ENCODE measurements at regions not wholly inside any gene's neighbourhood (a gene's known extent, or its start where the extent isn't known, plus 50 kb on each side); places are given as distances from the start of the nearest gene placed in this dataset.
"Not testable (repeated sequence)": the region's sequence is repeated elsewhere in the genome, so short reads cannot be mapped to it uniquely, and the experiment has no call there.

GRCh38 chr11:35046681-35047080, 92.3 kb upstream of the CD44 start:
- DNase-seq: no peak

GRCh38 chr11:35047179-35047578, 91.8 kb upstream of the CD44 start:
- DNase-seq: no peak

GRCh38 chr11:35047769-35048168, 91.2 kb upstream of the CD44 start:
- no peak for DNase-seq

GRCh38 chr11:35048346-35048745, 90.6 kb upstream of the CD44 start:
- DNase-seq: not testable (repeated sequence)

GRCh38 chr11:35049859-35050531, 89.0 kb upstream of the CD44 start:
- DNase-seq: no peak

GRCh38 chr11:35050541-35050995, 88.4 kb upstream of the CD44 start:
- no peak for DNase-seq

GRCh38 chr11:35056391-35057093, 82.4 kb upstream of the CD44 start:
- DNase-seq: no peak

GRCh38 chr11:35057926-35058668, 80.9 kb upstream of the CD44 start:
- DNase-seq: no peak

- no peak for DNase-seq
Measured at GRCh38 chr11:35058669-35059434, 80.1 kb upstream of the CD44 start.

GRCh38 chr11:35061516-35062440, 77.2 kb upstream of the CD44 start:
- DNase-seq: no peak

GRCh38 chr11:35063488-35063931, 75.5 kb upstream of the CD44 start:
- DNase-seq: no peak

- no peak for DNase-seq
Measured at GRCh38 chr11:35064114-35064800, 74.7 kb upstream of the CD44 start.

- no peak for DNase-seq
Measured at GRCh38 chr11:35065566-35065965, 73.4 kb upstream of the CD44 start.

GRCh38 chr11:35066030-35066429, 72.9 kb upstream of the CD44 start:
- no peak for DNase-seq

- peak; percentile 49 for DNase-seq
Measured at GRCh38 chr11:35066783-35067423, 72.1 kb upstream of the CD44 start.

- DNase-seq: no peak
Measured at GRCh38 chr11:35071722-35072121, 67.2 kb upstream of the CD44 start.

- DNase-seq: peak; percentile 36
Measured at GRCh38 chr11:35073691-35074419, 65.1 kb upstream of the CD44 start.

GRCh38 chr11:35076201-35077100, 62.5 kb upstream of the CD44 start:
- no peak for DNase-seq
